Natural killer cell (primary cell): ENCODE measurements at regions not wholly inside any gene's neighbourhood (a gene's known extent, or its start where the extent isn't known, plus 50 kb on each side); places are given as distances from the start of the nearest gene placed in this dataset.

Source experiments
- ATAC-seq, 3 donors: fragments of 150-1000 bp in 2 of 3; fragments of 200-7000 bp in 1 of 3; cut with Tn5 transposase; 1 replicate in 1 of 3; 2 replicates in 2 of 3; pipeline ENCODE4 v1.10.0; 2021; ENCODE audit warnings: mild to moderate bottlenecking in 2 of 3, moderate library complexity in 2 of 3
- DNase-seq, 2 donors: peaks; one replicate each; pipeline versions ENCODE4 v3.0.0 to v3.0.0-alpha.2; 2013 to 2021; ENCODE audit warnings: mixed read lengths in 1 of 2
- H3K27ac ChIP-seq: one replicate; pipeline ENCODE4 v1.5.1; 2013; ENCODE audit warnings: mild to moderate bottlenecking, low read length
- H3K27me3 ChIP-seq: one replicate; pipeline ENCODE4 v1.6.1; 2013; ENCODE audit warnings: low read length; ENCODE audit not compliant: control insufficient read depth, insufficient read depth
- H3K36me3 ChIP-seq: one replicate; pipeline ENCODE4 v1.6.1; 2013; ENCODE audit warnings: low read length; ENCODE audit not compliant: control insufficient read depth, insufficient read depth
- H3K4me1 ChIP-seq: one replicate; pipeline ENCODE4 v1.6.1; 2013; ENCODE audit warnings: low read length; ENCODE audit not compliant: control insufficient read depth, insufficient read depth
- H3K4me3 ChIP-seq: one replicate; pipeline ENCODE4 v1.5.1; 2013; ENCODE audit warnings: low read length
- H3K9me3 ChIP-seq: one replicate; pipeline ENCODE4 v1.6.1; 2013; ENCODE audit warnings: low read length; ENCODE audit not compliant: control insufficient read depth, insufficient read depth
- H3K27ac Mint-ChIP-seq, 2 donors: one replicate each; pipeline ENCODE4 v1.8.0; 2022; ENCODE audit warnings: mild to moderate bottlenecking in 2 of 2, mixed read lengths in 2 of 2, moderate library complexity in 1 of 2
- H3K27me3 Mint-ChIP-seq, 2 donors: one replicate each; pipeline ENCODE4 v1.8.0; 2022; ENCODE audit warnings: low read depth in 2 of 2, mixed read lengths in 2 of 2
- H3K36me3 Mint-ChIP-seq: one replicate; pipeline ENCODE4 v1.8.0; 2022; ENCODE audit warnings: mixed read lengths
- H3K4me1 Mint-ChIP-seq, 2 donors: one replicate each; pipeline ENCODE4 v1.8.0; 2022; ENCODE audit warnings: mixed read lengths in 2 of 2
- H3K4me3 Mint-ChIP-seq: one replicate; pipeline ENCODE4 v1.8.0; 2022; ENCODE audit warnings: mild to moderate bottlenecking, moderate library complexity, mixed read lengths
- H3K9me3 Mint-ChIP-seq, 2 donors: one replicate each; pipeline ENCODE4 v1.8.0; 2022; ENCODE audit warnings: mixed read lengths in 2 of 2
- WGBS: methylation state at CpG from one replicate; pipeline ENCODE4 v1.1.7; 2013; ENCODE audit warnings: missing lambda C conversion rate; ENCODE audit not compliant: insufficient coverage; 5-methylcytosine and 5-hydroxymethylcytosine counted together
- intact Hi-C: fragments of 100-400 bp; cut with micrococcal nuclease; formaldehyde crosslinking; loops from one replicate; pipeline ENCODE4 v1.14.2; 2022
- TF ChIP-seq, protein P1 (sequence below): fragments of 200-600 bp; IDR thresholded peaks from one replicate; pipeline ENCODE4 v1.8.0; 2022; ENCODE audit warnings: antibody characterized with exemption

DNA sequence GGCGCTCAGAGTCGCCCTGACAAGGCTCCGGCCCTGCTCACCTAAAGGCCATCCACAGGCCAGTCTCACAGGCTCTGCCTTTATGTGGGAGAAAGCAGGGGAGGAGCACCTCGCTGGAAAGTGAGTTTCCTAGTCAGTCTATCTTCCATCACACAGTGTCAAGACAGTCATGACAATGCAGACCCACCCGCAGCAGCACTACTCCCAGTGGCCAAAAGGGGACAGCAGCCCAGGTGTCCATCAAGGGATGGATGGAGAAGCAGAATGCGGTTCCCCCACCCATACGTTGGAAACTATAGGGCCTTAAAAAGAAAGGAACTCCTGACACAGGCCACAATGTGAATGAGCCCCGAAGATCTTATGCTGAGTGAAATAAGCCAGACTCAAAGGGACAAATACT is 226.8 kb downstream of the ENGASE start:
- H3K27me3 Mint-ChIP-seq: no peaks in the 10 kb centered on the region
- intact Hi-C loops: no loop called here

DNA sequence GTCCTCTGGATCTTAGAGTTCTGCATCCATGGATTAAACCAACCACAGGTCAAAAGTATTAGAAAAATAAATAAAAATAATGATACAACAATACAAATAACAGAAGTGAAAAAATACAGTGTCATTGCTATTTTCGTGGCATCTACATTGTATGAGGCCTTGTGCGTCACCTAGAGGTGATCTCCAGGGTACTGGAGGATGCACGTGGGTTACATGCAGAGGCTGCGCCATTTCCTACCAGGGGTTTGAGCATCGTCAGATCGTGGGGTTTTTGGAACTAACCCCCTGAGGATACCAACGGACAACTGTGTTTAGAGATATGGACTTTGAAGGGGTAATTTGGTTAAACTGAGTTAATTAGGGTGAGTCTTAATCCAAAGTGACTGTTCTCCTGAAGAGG is 224.7 kb downstream of the ENGASE start:
- Histone ChIP-seq H3K4me1 (no peaks in the 10 kb centered on the region), H3K4me3 (no peak overlapping the region), H3K27ac (no peak overlapping the region), H3K27me3 (no peaks in the 10 kb centered on the region), H3K36me3 (no peaks in the 10 kb centered on the region), H3K9me3 (no peaks in the 10 kb centered on the region)
- Mint-ChIP-seq H3K27ac (no peak overlapping the region), H3K9me3 (no peaks in the 10 kb centered on the region), H3K27me3 (no peaks in the 10 kb centered on the region), H3K36me3 (no peaks in the 10 kb centered on the region), H3K4me1 (peaks cover 0 to under 1% of the 10 kb centered on the region in 2 donors), H3K4me3 (no peak overlapping the region)
- TF ChIP-seq, protein P1, sequence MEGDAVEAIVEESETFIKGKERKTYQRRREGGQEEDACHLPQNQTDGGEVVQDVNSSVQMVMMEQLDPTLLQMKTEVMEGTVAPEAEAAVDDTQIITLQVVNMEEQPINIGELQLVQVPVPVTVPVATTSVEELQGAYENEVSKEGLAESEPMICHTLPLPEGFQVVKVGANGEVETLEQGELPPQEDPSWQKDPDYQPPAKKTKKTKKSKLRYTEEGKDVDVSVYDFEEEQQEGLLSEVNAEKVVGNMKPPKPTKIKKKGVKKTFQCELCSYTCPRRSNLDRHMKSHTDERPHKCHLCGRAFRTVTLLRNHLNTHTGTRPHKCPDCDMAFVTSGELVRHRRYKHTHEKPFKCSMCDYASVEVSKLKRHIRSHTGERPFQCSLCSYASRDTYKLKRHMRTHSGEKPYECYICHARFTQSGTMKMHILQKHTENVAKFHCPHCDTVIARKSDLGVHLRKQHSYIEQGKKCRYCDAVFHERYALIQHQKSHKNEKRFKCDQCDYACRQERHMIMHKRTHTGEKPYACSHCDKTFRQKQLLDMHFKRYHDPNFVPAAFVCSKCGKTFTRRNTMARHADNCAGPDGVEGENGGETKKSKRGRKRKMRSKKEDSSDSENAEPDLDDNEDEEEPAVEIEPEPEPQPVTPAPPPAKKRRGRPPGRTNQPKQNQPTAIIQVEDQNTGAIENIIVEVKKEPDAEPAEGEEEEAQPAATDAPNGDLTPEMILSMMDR: no peak
- DNase-seq (no peak), ATAC-seq (no peak)
- WGBS: 83% methylated on average over 7 of the region's 7 CpGs
- intact Hi-C loops: no loop called here

More for the DNA sequence above, 226.8 kb downstream of the ENGASE start:
- Histone ChIP-seq H3K9me3 (no peaks in the 10 kb centered on the region), H3K27ac (no peak overlapping the region), H3K36me3 (no peaks in the 10 kb centered on the region), H3K4me3 (no peak overlapping the region), H3K27me3 (no peaks in the 10 kb centered on the region), H3K4me1 (no peaks in the 10 kb centered on the region)
- Mint-ChIP-seq H3K9me3 (no peaks in the 10 kb centered on the region), H3K27ac (no peak overlapping the region), H3K36me3 (no peaks in the 10 kb centered on the region), H3K4me3 (no peak overlapping the region), H3K4me1 (peaks cover 0 to 8% of the 10 kb centered on the region in 2 donors)
- 71% methylated on average over 7 of the region's 8 CpGs for WGBS
- ATAC-seq (no peak), DNase-seq (no peak)
- TF ChIP-seq, protein P1: no peak

DNA sequence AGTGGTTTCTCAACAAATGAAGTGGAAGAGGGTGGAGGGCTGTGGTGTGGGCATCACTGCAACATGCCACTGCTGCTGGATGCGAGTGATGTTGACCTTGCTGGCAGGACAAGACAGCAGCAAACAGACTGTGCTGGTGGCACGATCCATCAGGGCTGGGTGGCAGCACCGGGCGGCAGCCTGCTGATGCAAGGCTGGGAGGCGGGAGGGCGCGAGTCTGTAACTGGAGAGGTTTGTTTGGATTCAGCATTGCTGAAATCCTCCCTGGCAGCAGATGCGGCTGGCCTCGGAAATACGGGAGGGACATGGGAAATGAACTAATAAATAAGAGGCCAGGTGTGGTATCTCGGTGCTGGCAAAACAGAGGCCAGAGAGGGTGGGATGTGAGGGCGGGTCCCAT is 224.2 kb downstream of the ENGASE start:
- intact Hi-C loops: no loop called here
- TF ChIP-seq, protein P1: no peak
- no peaks in the 10 kb centered on the region for H3K9me3 Mint-ChIP-seq
- H3K4me1 Mint-ChIP-seq: no peaks in the 10 kb centered on the region
- no peaks in the 10 kb centered on the region for H3K27me3 Mint-ChIP-seq
- Histone ChIP-seq H3K27ac (no peak overlapping the region), H3K27me3 (no peaks in the 10 kb centered on the region), H3K9me3 (no peaks in the 10 kb centered on the region), H3K36me3 (no peaks in the 10 kb centered on the region), H3K4me3 (no peak overlapping the region), H3K4me1 (no peaks in the 10 kb centered on the region)
- no peak overlapping the region for H3K4me3 Mint-ChIP-seq
- no peak for ATAC-seq
- H3K27ac Mint-ChIP-seq: no peak overlapping the region
- no peaks in the 10 kb centered on the region for H3K36me3 Mint-ChIP-seq
- no peak for DNase-seq
- WGBS: 85% methylated on average over 12 of the region's 12 CpGs

DNA sequence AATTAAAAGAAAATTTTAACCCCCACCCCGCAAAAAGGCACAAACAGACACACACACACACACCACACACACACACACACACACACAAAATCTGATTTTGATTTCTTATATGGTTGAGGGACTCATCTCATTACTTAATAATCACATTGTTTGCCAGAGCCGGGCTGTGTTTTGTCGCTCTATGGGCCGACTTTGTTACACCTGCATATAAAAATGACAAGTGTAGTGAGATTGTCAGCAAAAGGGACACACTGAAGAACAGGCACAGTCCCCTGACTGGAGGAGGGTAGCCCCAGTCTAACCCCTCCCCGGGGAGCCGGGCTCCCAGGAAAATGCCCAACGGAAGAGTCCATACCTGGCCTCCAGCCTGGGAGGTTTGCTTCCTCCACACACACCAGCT is 221.6 kb downstream of the ENGASE start:
- Histone ChIP-seq H3K36me3 (no peaks in the 10 kb centered on the region), H3K27me3 (no peaks in the 10 kb centered on the region), H3K27ac (no peak overlapping the region), H3K4me3 (no peak overlapping the region), H3K4me1 (no peaks in the 10 kb centered on the region), H3K9me3 (no peaks in the 10 kb centered on the region)
- TF ChIP-seq, protein P1: no peak
- 87% methylated on average over 6 of the region's 7 CpGs for WGBS
- Mint-ChIP-seq H3K27ac (no peak overlapping the region), H3K36me3 (no peaks in the 10 kb centered on the region), H3K4me3 (no peak overlapping the region), H3K4me1 (no peaks in the 10 kb centered on the region), H3K27me3 (peaks cover 0 to 2% of the 10 kb centered on the region in 2 donors), H3K9me3 (no peaks in the 10 kb centered on the region)
- intact Hi-C loops: no loop called here
- DNase-seq (no peak), ATAC-seq (no peak)
